GM23338 (cell line): ENCODE measurements at regions not wholly inside any gene's neighbourhood (a gene's known extent, or its start where the extent isn't known, plus 50 kb on each side); places are given as distances from the start of the nearest gene placed in this dataset.

Source experiments
- CREB1 ChIP-seq: fragments of 250-450 bp; sonication (Bioruptor Pico); IDR thresholded peaks from 2 replicates; pipeline ENCODE4 v1.5.0; 2020; ENCODE audit warnings: low read depth, mild to moderate bottlenecking, moderate library complexity
- EZH2 ChIP-seq: fragments of 200-600 bp; sonication (generic); IDR thresholded peaks from one replicate; pipeline ENCODE4 v1.8.0; 2017; ENCODE audit warnings: antibody characterized with exemption, mild to moderate bottlenecking, low read depth; ENCODE audit not compliant: unreplicated experiment
- EZH2phosphoT487 ChIP-seq: fragments of 200-600 bp; sonication (generic); IDR thresholded peaks from one replicate; pipeline ENCODE4 v1.8.1; 2018; ENCODE audit warnings: antibody characterized with exemption; ENCODE audit not compliant: unreplicated experiment
- JUNB ChIP-seq: IDR thresholded peaks from one replicate; pipeline ENCODE4 v1.6.1; 2016; ENCODE audit warnings: antibody characterized with exemption; ENCODE audit not compliant: unreplicated experiment
- NANOG ChIP-seq: IDR thresholded peaks from 2 replicates; pipeline ENCODE4 v1.6.1; 2016; ENCODE audit warnings: antibody characterized with exemption, borderline replicate concordance
- POLR2AphosphoS5 ChIP-seq: IDR thresholded peaks from 2 replicates; pipeline ENCODE4 v1.6.1; 2016; ENCODE audit warnings: antibody characterized with exemption, low read depth
- REST ChIP-seq: IDR thresholded peaks from one replicate; pipeline ENCODE4 v1.6.1; 2018; ENCODE audit warnings: antibody characterized with exemption; ENCODE audit not compliant: unreplicated experiment
- STAT1 ChIP-seq: IDR thresholded peaks from one replicate; pipeline ENCODE4 v1.6.1; 2016; ENCODE audit warnings: antibody characterized with exemption; ENCODE audit not compliant: unreplicated experiment
- TF ChIP-seq, protein P1 (sequence below), 2 experiments: fragments of 200-600 bp in 1 of 2; sonication (generic) in 1 of 2; conservative IDR thresholded peaks; 2 replicates each; pipeline versions ENCODE4 v1.5.1 to v1.6.1; 2016 to 2017; ENCODE audit warnings: antibody characterized with exemption in 2 of 2, low read depth in 2 of 2, mild to moderate bottlenecking in 2 of 2, moderate library complexity in 1 of 2

GRCh38 chr4:125719987-125720386, 405.2 kb downstream of the FAT4 start:
- TF ChIP-seq POLR2AphosphoS5 = no peak
- no peak for TF ChIP-seq EZH2
- no peak for TF ChIP-seq EZH2phosphoT487
- no peak for TF ChIP-seq JUNB
- TF ChIP-seq, protein P1, sequence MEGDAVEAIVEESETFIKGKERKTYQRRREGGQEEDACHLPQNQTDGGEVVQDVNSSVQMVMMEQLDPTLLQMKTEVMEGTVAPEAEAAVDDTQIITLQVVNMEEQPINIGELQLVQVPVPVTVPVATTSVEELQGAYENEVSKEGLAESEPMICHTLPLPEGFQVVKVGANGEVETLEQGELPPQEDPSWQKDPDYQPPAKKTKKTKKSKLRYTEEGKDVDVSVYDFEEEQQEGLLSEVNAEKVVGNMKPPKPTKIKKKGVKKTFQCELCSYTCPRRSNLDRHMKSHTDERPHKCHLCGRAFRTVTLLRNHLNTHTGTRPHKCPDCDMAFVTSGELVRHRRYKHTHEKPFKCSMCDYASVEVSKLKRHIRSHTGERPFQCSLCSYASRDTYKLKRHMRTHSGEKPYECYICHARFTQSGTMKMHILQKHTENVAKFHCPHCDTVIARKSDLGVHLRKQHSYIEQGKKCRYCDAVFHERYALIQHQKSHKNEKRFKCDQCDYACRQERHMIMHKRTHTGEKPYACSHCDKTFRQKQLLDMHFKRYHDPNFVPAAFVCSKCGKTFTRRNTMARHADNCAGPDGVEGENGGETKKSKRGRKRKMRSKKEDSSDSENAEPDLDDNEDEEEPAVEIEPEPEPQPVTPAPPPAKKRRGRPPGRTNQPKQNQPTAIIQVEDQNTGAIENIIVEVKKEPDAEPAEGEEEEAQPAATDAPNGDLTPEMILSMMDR (conservative IDR thresholded peaks at IDR 0.05; ENCODE audit: low read depth in 2 of 2) = no peak
- no peak for TF ChIP-seq NANOG
- no peak for TF ChIP-seq CREB1 (CRISPR knock-in tag)
- TF ChIP-seq REST = no peak
- no peak for TF ChIP-seq STAT1
